ENCODE measurements at regions not wholly inside any gene's neighbourhood (a gene's known extent, or its start where the extent isn't known, plus 50 kb on each side); places are given as distances from the start of the nearest gene placed in this dataset.

DNA sequence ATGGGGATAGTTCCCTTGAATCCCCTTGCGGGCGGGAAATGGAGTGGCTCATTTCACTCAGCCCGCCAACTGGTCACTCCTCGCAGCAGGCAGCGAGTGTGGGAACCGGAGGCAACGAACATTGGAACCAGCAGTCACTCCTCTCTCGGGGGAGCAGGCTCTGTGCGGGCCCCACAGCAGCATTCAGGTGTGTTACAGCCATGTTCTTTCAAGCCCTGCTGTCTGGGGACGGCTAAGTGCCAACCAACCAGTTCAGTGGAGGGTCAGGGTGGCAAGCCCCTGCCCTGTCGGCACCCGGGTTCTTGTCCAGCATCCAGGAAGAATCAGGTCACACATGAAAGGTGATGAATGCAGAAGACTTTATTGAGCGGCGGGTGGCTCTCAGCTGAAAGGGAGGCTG is 370.5 kb downstream of the NUF2 start:
- Histone ChIP-seq H4K20me1 (ENCODE audit: insufficient read depth) (no peaks in the 10 kb centered on the region), H2AFZ (ENCODE audit: low read depth, low read length, poor library complexity, severe bottlenecking) (no peak overlapping the region), H3K27ac (ENCODE audit: low read depth, low read length) (no peak overlapping the region), H3K4me2 (ENCODE audit: low read length) (no peak overlapping the region), H3K79me2 (ENCODE audit: insufficient read depth, low read length) (no peaks in the 10 kb centered on the region), H3K36me3 (ENCODE audit: control insufficient read depth in 1 of 2, insufficient read depth in 2 of 2, low read length in 2 of 2) (no peaks in the 10 kb centered on the region), H3K9me3 (ENCODE audit: control insufficient read depth in 1 of 2, insufficient read depth in 1 of 2, low read depth in 1 of 2, low read length in 2 of 2) (no peaks in the 10 kb centered on the region), H3K9ac (ENCODE audit: low read length) (no peak overlapping the region), H3K4me1 (ENCODE audit: control insufficient read depth in 1 of 2, insufficient read depth in 2 of 2, low read length in 2 of 2) (no peaks in the 10 kb centered on the region), H3K9me2 (ENCODE audit: insufficient read depth) (no peaks in the 10 kb centered on the region), H3K27me3 (ENCODE audit: insufficient read depth, low read length) (no peaks in the 10 kb centered on the region), H3K4me3 (replicated peaks in 1 of 2; ENCODE audit: low read depth in 1 of 2, low read length in 2 of 2) (no peak overlapping the region)
- CTCF ChIA-PET, result no interaction called here
- intact Hi-C loops (cut with micrococcal nuclease), result no loop called here
- TF ChIP-seq YY1 (IDR thresholded peaks at IDR 0.05; ENCODE audit: extremely low read depth, insufficient replicate concordance, low read depth, low read length), result no peak
- TF ChIP-seq ZBTB33 (IDR thresholded peaks at IDR 0.05; ENCODE audit: extremely low read depth, insufficient replicate concordance, low read length), result no peak
- TF ChIP-seq RAD21 (IDR thresholded peaks at IDR 0.05; ENCODE audit: low read depth), result no peak
- TF ChIP-seq POLR2A (IDR thresholded peaks at IDR 0.05; ENCODE audit: borderline replicate concordance, extremely low read depth, insufficient read depth, insufficient read length), result no peak
- no peak for TF ChIP-seq JUND (IDR thresholded peaks at IDR 0.05)
- TF ChIP-seq POLR2AphosphoS5 (IDR thresholded peaks at IDR 0.05; ENCODE audit: low read depth, low read length), result no peak
- TF ChIP-seq FOSL1 (IDR thresholded peaks at IDR 0.05; ENCODE audit: low read depth), result no peak
- TF ChIP-seq SP1 (IDR thresholded peaks at IDR 0.05; ENCODE audit: low read depth), result no peak
- TF ChIP-seq EZH2phosphoT487 (IDR thresholded peaks at IDR 0.05; ENCODE audit: borderline replicate concordance), result no peak
- no peak for TF ChIP-seq TCF7L2 (IDR thresholded peaks at IDR 0.05; ENCODE audit: borderline replicate concordance, extremely low read depth, insufficient read depth, insufficient read length)
- no TSS peak for BruUV-seq (replicated peaks)
- no peak for ATAC-seq
- RAD21 ChIA-PET (ENCODE audit: low non-redundant PET in 1 of 2, low total read pairs in 2 of 2, uncharacterized antibody in 2 of 2, unreplicated experiment in 2 of 2), result no interaction called here
- DNase-seq (ENCODE audit: low read depth, low spot score), result no peak
- POLR2A ChIA-PET, result no interaction called here

Measured in HCT116 (cell line).